Panc1 (cell line): ENCODE measurements at regions not wholly inside any gene's neighbourhood (a gene's known extent, or its start where the extent isn't known, plus 50 kb on each side); places are given as distances from the start of the nearest gene placed in this dataset.
"Not testable (repeated sequence)": the region's sequence is repeated elsewhere in the genome, so short reads cannot be mapped to it uniquely, and the experiment has no call there.

Experiments used
- ATAC-seq: fragments of 200-7000 bp; cut with Tn5 transposase; 2 replicates; pipeline ENCODE4 v1.9.1; 2020; ENCODE audit warnings: mild to moderate bottlenecking, moderate library complexity
- BruUV-seq: library from RNA; stranded (reverse); fragments of 400-500 nt; replicated peaks from 2 replicates; lab custom pipeline; 2021; lab: Mats Ljungman, UMichigan
- CTCF ChIA-PET: fragments of 300-600 bp; sonication (Branson Sonifier 250); formaldehyde crosslinking; loops from one replicate; lab custom pipeline; 2022; ENCODE audit warnings: antibody characterized with exemption; lab: Charles Lee
- POLR2A ChIA-PET: fragments of 300-600 bp; sonication (Branson Sonifier 250); formaldehyde crosslinking; loops from one replicate; lab custom pipeline; 2022; ENCODE audit warnings: antibody characterized with exemption; lab: Charles Lee
- DNase-seq: peaks from one replicate; pipeline ENCODE4 v3.0.0-alpha.2; 2010; ENCODE audit warnings: low read depth, low spot score
- H3K27ac ChIP-seq: 2 replicates; pipeline ENCODE4 v1.5.1; 2011; ENCODE audit warnings: mild to moderate bottlenecking, low read length, inconsistent platforms
- H3K27me3 ChIP-seq: fragments of 200-500 bp; sonication (Bioruptor generic); 2 replicates; pipeline ENCODE4 v1.6.0; 2014; ENCODE audit warnings: low read length, inconsistent platforms; ENCODE audit not compliant: control insufficient read depth, insufficient read depth
- H3K36me3 ChIP-seq: fragments of 200-500 bp; sonication (Bioruptor generic); 2 replicates; pipeline ENCODE4 v1.5.1; 2014; ENCODE audit warnings: inconsistent platforms, mild to moderate bottlenecking, low read length, moderate library complexity; ENCODE audit not compliant: control insufficient read depth, insufficient read depth
- H3K4me1 ChIP-seq: 2 replicates; pipeline ENCODE4 v1.5.1; 2011; ENCODE audit warnings: inconsistent platforms, mild to moderate bottlenecking, low read length, moderate library complexity; ENCODE audit not compliant: control insufficient read depth, insufficient read depth
- H3K4me3 ChIP-seq, 2 experiments: 2 replicates each; pipeline ENCODE4 v1.5.1; 2011 to 2012; ENCODE audit warnings: low read depth in 2 of 2, low read length in 2 of 2, mild to moderate bottlenecking in 2 of 2, inconsistent platforms in 1 of 2, moderate library complexity in 1 of 2
- H3K9me3 ChIP-seq: fragments of 200-500 bp; sonication (Bioruptor generic); 2 replicates; pipeline ENCODE4 v1.5.1; 2014; ENCODE audit warnings: low read depth, mild to moderate bottlenecking, inconsistent platforms, low read length, moderate library complexity; ENCODE audit not compliant: control insufficient read depth, insufficient read depth
- POLR2AphosphoS5 ChIP-seq: IDR thresholded peaks from 2 replicates; pipeline ENCODE4 v1.6.1; 2012; ENCODE audit warnings: mild to moderate bottlenecking, low read depth, low read length, moderate library complexity
- SIN3A ChIP-seq: IDR thresholded peaks from 2 replicates; pipeline ENCODE4 v1.6.1; 2012; ENCODE audit warnings: low read depth, mild to moderate bottlenecking, low read length, moderate library complexity, borderline replicate concordance; ENCODE audit not compliant: insufficient read depth
- TCF7L2 ChIP-seq: IDR thresholded peaks from 2 replicates; pipeline ENCODE4 v1.6.1; 2011; ENCODE audit warnings: mild to moderate bottlenecking, low read depth, low read length, inconsistent platforms
- in situ Hi-C: cut with HindIII; loops from 2 replicates; pipeline ENCODE4 v1.10.0; 2016; ENCODE audit warnings: low sequenced_read_pairs, low pct_unique_long_range_greater_than_20kb
- intact Hi-C: fragments of 100-400 bp; cut with micrococcal nuclease; formaldehyde crosslinking; loops from one replicate; pipeline ENCODE4 v1.10.0; 2022; ENCODE audit not compliant: unreplicated experiment
- TF ChIP-seq, protein P1 (sequence below): fragments of 450-650 bp; IDR thresholded peaks from 2 replicates; pipeline ENCODE4 v1.5.1; 2017; ENCODE audit warnings: mild to moderate bottlenecking
- TF ChIP-seq, protein P2 (sequence below), 2 experiments: IDR thresholded peaks; 2 replicates each; pipeline ENCODE4 v1.6.1; 2011 to 2012; ENCODE audit warnings: low read depth in 2 of 2, control low read depth in 1 of 2, low read length in 1 of 2, mild to moderate bottlenecking in 1 of 2, moderate library complexity in 1 of 2; ENCODE audit not compliant: insufficient read depth in 1 of 2

DNA sequence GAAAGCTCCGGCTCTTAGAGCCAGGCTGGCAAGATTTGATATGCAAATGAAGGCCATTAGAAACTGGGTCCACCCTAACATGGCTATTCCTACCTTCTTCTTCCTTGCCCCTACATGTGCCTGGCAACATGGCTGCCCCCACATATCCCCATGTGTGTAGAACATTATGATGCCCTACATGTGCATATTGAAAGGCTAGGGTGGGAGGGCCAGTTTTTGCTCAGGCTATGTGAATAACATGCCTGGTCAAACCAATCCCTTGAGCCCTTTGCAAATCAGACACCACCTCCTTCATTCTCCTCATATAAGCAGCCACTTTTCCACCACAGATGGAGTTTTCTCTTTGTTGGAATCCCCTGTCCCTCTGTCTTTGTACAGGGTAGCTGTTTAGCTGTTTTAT lies 303.4 kb downstream of the RPIA start:
- CTCF ChIA-PET, BruUV-seq, H3K27me3 ChIP-seq, DNase-seq, H3K9me3 ChIP-seq, H3K36me3 ChIP-seq, H3K4me3 ChIP-seq, H3K4me1 ChIP-seq, in situ Hi-C loops, ATAC-seq, H3K27ac ChIP-seq, POLR2A ChIA-PET, intact Hi-C loops: not testable (repeated sequence)

DNA sequence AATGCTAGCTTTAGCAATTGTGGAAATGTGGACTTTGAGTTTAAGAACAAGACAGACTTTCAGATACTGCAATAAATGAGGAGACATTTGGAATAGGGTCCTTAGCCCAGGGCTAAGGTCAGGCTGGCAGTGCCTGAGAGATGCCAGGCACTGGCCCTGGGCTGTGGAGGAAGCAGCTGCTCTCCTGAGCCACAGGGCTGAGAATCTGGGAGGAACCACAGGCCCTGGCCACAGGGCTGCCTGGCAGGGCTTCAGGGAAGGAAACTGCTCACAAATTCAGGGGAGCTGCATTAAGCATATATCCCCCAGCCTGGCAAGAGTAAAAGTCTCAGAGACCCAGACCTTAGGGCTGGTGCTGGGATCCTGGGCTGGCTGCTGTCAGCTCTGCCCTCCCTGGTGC lies 305.1 kb downstream of the RPIA start:
- DNase-seq, H3K36me3 ChIP-seq, H3K27me3 ChIP-seq, ATAC-seq, in situ Hi-C loops, intact Hi-C loops, H3K4me3 ChIP-seq, POLR2A ChIA-PET, CTCF ChIA-PET, H3K9me3 ChIP-seq, BruUV-seq, H3K27ac ChIP-seq, H3K4me1 ChIP-seq: not testable (repeated sequence)

DNA sequence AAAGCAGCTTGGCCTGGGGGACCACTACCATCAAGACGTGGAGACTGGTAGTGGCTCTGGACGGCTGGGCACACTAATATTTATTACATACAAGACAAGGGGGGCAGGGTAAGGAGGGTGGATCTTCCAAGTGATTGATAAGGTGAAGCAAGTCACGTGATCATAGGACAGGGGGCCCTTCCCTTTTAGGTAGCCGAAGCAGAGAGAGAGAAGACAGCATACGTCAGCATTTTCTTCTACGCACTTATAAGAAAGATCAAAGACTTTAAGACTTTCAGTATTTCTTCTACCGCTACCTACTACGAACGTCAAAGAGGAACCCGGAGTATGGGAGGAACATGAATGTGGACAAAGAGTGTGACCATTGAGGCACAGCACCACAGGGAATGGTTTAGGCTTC lies 307.9 kb downstream of the RPIA start:
- no peak for DNase-seq
- POLR2A ChIA-PET, result no interaction called here
- no TSS peak for BruUV-seq
- Histone ChIP-seq H3K4me3 (no peak overlapping the region), H3K27me3 (no peaks in the 10 kb centered on the region), H3K27ac (no peak overlapping the region), H3K36me3 (no peaks in the 10 kb centered on the region), H3K9me3 (no peaks in the 10 kb centered on the region), H3K4me1 (no peaks in the 10 kb centered on the region)
- CTCF ChIA-PET, result no interaction called here
- intact Hi-C loops, result no loop called here
- ATAC-seq, result no peak
- in situ Hi-C loops, result no loop called here
- TF ChIP-seq POLR2AphosphoS5 (no peak), SIN3A (no peak), TCF7L2 (no peak)
- TF ChIP-seq, protein P1, sequence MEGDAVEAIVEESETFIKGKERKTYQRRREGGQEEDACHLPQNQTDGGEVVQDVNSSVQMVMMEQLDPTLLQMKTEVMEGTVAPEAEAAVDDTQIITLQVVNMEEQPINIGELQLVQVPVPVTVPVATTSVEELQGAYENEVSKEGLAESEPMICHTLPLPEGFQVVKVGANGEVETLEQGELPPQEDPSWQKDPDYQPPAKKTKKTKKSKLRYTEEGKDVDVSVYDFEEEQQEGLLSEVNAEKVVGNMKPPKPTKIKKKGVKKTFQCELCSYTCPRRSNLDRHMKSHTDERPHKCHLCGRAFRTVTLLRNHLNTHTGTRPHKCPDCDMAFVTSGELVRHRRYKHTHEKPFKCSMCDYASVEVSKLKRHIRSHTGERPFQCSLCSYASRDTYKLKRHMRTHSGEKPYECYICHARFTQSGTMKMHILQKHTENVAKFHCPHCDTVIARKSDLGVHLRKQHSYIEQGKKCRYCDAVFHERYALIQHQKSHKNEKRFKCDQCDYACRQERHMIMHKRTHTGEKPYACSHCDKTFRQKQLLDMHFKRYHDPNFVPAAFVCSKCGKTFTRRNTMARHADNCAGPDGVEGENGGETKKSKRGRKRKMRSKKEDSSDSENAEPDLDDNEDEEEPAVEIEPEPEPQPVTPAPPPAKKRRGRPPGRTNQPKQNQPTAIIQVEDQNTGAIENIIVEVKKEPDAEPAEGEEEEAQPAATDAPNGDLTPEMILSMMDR, result no peak
- TF ChIP-seq, protein P2, sequence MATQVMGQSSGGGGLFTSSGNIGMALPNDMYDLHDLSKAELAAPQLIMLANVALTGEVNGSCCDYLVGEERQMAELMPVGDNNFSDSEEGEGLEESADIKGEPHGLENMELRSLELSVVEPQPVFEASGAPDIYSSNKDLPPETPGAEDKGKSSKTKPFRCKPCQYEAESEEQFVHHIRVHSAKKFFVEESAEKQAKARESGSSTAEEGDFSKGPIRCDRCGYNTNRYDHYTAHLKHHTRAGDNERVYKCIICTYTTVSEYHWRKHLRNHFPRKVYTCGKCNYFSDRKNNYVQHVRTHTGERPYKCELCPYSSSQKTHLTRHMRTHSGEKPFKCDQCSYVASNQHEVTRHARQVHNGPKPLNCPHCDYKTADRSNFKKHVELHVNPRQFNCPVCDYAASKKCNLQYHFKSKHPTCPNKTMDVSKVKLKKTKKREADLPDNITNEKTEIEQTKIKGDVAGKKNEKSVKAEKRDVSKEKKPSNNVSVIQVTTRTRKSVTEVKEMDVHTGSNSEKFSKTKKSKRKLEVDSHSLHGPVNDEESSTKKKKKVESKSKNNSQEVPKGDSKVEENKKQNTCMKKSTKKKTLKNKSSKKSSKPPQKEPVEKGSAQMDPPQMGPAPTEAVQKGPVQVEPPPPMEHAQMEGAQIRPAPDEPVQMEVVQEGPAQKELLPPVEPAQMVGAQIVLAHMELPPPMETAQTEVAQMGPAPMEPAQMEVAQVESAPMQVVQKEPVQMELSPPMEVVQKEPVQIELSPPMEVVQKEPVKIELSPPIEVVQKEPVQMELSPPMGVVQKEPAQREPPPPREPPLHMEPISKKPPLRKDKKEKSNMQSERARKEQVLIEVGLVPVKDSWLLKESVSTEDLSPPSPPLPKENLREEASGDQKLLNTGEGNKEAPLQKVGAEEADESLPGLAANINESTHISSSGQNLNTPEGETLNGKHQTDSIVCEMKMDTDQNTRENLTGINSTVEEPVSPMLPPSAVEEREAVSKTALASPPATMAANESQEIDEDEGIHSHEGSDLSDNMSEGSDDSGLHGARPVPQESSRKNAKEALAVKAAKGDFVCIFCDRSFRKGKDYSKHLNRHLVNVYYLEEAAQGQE (IDR thresholded peaks at IDR 0.05; ENCODE audit: insufficient read depth in 1 of 2, low read depth in 2 of 2, low read length in 1 of 2), result no peak
